PC-9 (cell line): ENCODE measurements at regions not wholly inside any gene's neighbourhood (a gene's known extent, or its start where the extent isn't known, plus 50 kb on each side); places are given as distances from the start of the nearest gene placed in this dataset.

Experiments used
- BruUV-seq: library from RNA; stranded (reverse); fragments of 400-500 nt; replicated peaks from 2 replicates; lab custom pipeline; 2021; lab: Mats Ljungman, UMichigan
- CTCF ChIA-PET: fragments of 300-600 bp; sonication (Branson Sonifier 250); formaldehyde crosslinking; loops from one replicate; lab custom pipeline; 2022; ENCODE audit warnings: antibody characterized with exemption; lab: Charles Lee
- POLR2A ChIA-PET: fragments of 300-600 bp; sonication (Branson Sonifier 250); formaldehyde crosslinking; loops from one replicate; lab custom pipeline; 2022; ENCODE audit warnings: antibody characterized with exemption; ENCODE audit not compliant: unreplicated experiment; lab: Charles Lee
- DNase-seq, 2 experiments: peaks; one replicate each; pipeline versions ENCODE4 v3.0.0 to v3.0.0-alpha.2; 2015 to 2022; ENCODE audit warnings: mixed read lengths in 1 of 2
- H2AFZ ChIP-seq: fragments of 200-600 bp; sonication (generic); 2 replicates; pipeline ENCODE4 v1.8.1; 2017; ENCODE audit warnings: antibody characterized with exemption
- H3F3A ChIP-seq: fragments of 200-600 bp; sonication (generic); 2 replicates; pipeline ENCODE4 v1.8.1; 2017; ENCODE audit warnings: antibody characterized with exemption, mild to moderate bottlenecking, low read depth; ENCODE audit not compliant: insufficient read depth
- H3K27ac ChIP-seq: fragments of 200-600 bp; sonication (generic); 2 replicates; pipeline ENCODE4 v1.6.1; 2016; ENCODE audit warnings: mixed run types
- H3K27me3 ChIP-seq: fragments of 200-600 bp; sonication (generic); 2 replicates; pipeline ENCODE4 v1.6.1; 2016; ENCODE audit warnings: low read depth, mixed run types; ENCODE audit not compliant: insufficient read depth
- H3K36me3 ChIP-seq: fragments of 200-600 bp; sonication (generic); 2 replicates; pipeline ENCODE4 v1.6.1; 2016; ENCODE audit warnings: low read depth, mixed run types
- H3K4me1 ChIP-seq: fragments of 200-600 bp; sonication (generic); replicated peaks from 2 replicates; pipeline ENCODE4 v1.6.1; 2016; ENCODE audit warnings: mixed run types; ENCODE audit not compliant: insufficient read depth
- H3K4me2 ChIP-seq: fragments of 200-600 bp; sonication (generic); 2 replicates; pipeline ENCODE4 v1.6.1; 2017; ENCODE audit warnings: mixed run types
- H3K4me3 ChIP-seq: fragments of 200-600 bp; sonication (generic); 2 replicates; pipeline ENCODE4 v1.6.1; 2016; ENCODE audit warnings: mixed run types
- H3K79me2 ChIP-seq: fragments of 200-600 bp; sonication (generic); 2 replicates; pipeline ENCODE4 v1.6.1; 2017; ENCODE audit warnings: low read depth, mixed run types
- H3K9me2 ChIP-seq: fragments of 200-600 bp; sonication (generic); 2 replicates; pipeline ENCODE4 v1.8.1; 2017; ENCODE audit warnings: mild to moderate bottlenecking; ENCODE audit not compliant: insufficient read depth
- H3K9me3 ChIP-seq: fragments of 200-600 bp; sonication (generic); 2 replicates; pipeline ENCODE4 v1.8.1; 2016; ENCODE audit warnings: low read depth; ENCODE audit not compliant: insufficient read depth
- H4K20me1 ChIP-seq: fragments of 200-600 bp; sonication (generic); 2 replicates; pipeline ENCODE4 v1.8.1; 2017; ENCODE audit not compliant: insufficient read depth
- CTCF ChIP-seq: fragments of 200-600 bp; sonication (generic); conservative IDR thresholded peaks from 2 replicates; pipeline ENCODE4 v1.6.1; 2017; ENCODE audit warnings: mixed run types, antibody characterized with exemption, mild to moderate bottlenecking, moderate library complexity
- EZH2 ChIP-seq: fragments of 200-600 bp; sonication (generic); IDR thresholded peaks from 2 replicates; pipeline ENCODE4 v1.8.0; 2017; ENCODE audit warnings: antibody characterized with exemption, low read depth
- intact Hi-C: fragments of 100-400 bp; cut with micrococcal nuclease; formaldehyde crosslinking; loops from one replicate; pipeline ENCODE4 v1.10.0; 2022; ENCODE audit not compliant: unreplicated experiment

GRCh38 chr4:125620066-125620860 lies 305.5 kb downstream of the FAT4 start:
- Histone ChIP-seq H4K20me1 (no peaks in the 10 kb centered on the region), H3K27ac (no peak overlapping the region), H3K79me2 (no peaks in the 10 kb centered on the region), H3K9me3 (no peaks in the 10 kb centered on the region), H3K36me3 (no peaks in the 10 kb centered on the region), H2AFZ (no peak overlapping the region), H3K9me2 (no peaks in the 10 kb centered on the region; the same call in 1 of the 2 replicates), H3K27me3 (no peaks in the 10 kb centered on the region), H3K4me2 (no peak overlapping the region), H3K4me3 (no peak overlapping the region), H3F3A (no peaks in the 10 kb centered on the region), H3K4me1 (no peaks in the 10 kb centered on the region)
- intact Hi-C loops: no loop called here
- ChIA-PET CTCF (no interaction called here), POLR2A (no interaction called here)
- TF ChIP-seq EZH2 (no peak), CTCF (no peak)
- BruUV-seq: no TSS peak
- DNase-seq: no peak

- no peak for TF ChIP-seq EZH2
- no peak for TF ChIP-seq CTCF
- Histone ChIP-seq H2AFZ (no peak overlapping the region), H3K9me2 (no peaks in the 10 kb centered on the region; the same call in 1 of the 2 replicates), H3K9me3 (no peaks in the 10 kb centered on the region), H3K27me3 (no peaks in the 10 kb centered on the region), H3K4me1 (no peaks in the 10 kb centered on the region), H4K20me1 (no peaks in the 10 kb centered on the region), H3K79me2 (no peaks in the 10 kb centered on the region), H3K4me2 (no peak overlapping the region), H3K4me3 (no peak overlapping the region), H3K36me3 (no peaks in the 10 kb centered on the region), H3K27ac (no peak overlapping the region), H3F3A (no peaks in the 10 kb centered on the region)
- no TSS peak for BruUV-seq
- POLR2A ChIA-PET: no interaction called here
- CTCF ChIA-PET: no interaction called here
- DNase-seq: no peak
- intact Hi-C loops: no loop called here
Observed at GRCh38 chr4:125624951-125625350, 310.2 kb downstream of the FAT4 start.

DNA sequence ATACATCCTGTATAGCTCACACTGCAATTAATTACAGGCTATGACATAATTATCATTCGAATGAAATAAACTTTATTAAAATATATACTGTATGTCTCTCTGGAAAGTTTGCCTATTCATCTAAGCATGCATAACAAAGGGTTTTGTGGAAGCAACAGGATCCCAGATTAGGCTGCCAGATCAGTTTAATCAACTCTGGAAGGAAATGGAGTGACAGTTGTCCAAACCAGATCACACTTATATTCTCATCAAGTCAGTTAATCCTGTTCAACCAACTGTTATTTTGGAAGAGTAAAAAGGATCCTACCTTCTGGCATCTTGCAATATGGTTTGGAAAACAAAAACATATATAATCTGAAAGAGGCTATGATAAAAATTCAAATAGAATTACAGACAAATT lies 312.2 kb downstream of the FAT4 start:
- Histone ChIP-seq H3K9me2 (no peaks in the 10 kb centered on the region), H3K4me1 (no peaks in the 10 kb centered on the region), H3K27ac (no peak overlapping the region), H3K9me3 (no peaks in the 10 kb centered on the region), H3K36me3 (no peaks in the 10 kb centered on the region), H3K79me2 (no peaks in the 10 kb centered on the region), H3K4me3 (no peak overlapping the region), H3K4me2 (no peak overlapping the region), H4K20me1 (no peaks in the 10 kb centered on the region), H3K27me3 (no peaks in the 10 kb centered on the region), H2AFZ (no peak overlapping the region), H3F3A (no peaks in the 10 kb centered on the region)
- TF ChIP-seq EZH2 (no peak), CTCF (no peak)
- POLR2A ChIA-PET: no interaction called here
- BruUV-seq: no TSS peak
- CTCF ChIA-PET: no interaction called here
- intact Hi-C loops: no loop called here
- no peak for DNase-seq
